A549 (cell line): ENCODE measurements at regions not wholly inside any gene's neighbourhood (a gene's known extent, or its start where the extent isn't known, plus 50 kb on each side); places are given as distances from the start of the nearest gene placed in this dataset.

Source experiments
- ATAC-seq, 2 experiments: fragments of 200-7000 bp in 1 of 2; fragments of >200 bp in 1 of 2; cut with Nextera tagmentation in 1 of 2; cut with Tn5 transposase in 1 of 2; 3 replicates each; pipeline versions ENCODE4 v1.8.0 to v1.9.1; 2018 to 2020; ENCODE audit warnings: mild to moderate bottlenecking in 1 of 2, moderate library complexity in 1 of 2
- CTCF ChIA-PET: fragments of 300-600 bp; sonication (Branson Sonifier 250); formaldehyde crosslinking; extraction: SDS; loops from one replicate; lab custom pipeline; 2021; ENCODE audit warnings: antibody characterized with exemption, inconsistent platforms; lab: Yijun Ruan, JAX
- POLR2A ChIA-PET: fragments of 350-600 bp; formaldehyde crosslinking; extraction: SDS; loops from one replicate; lab custom pipeline; 2021; ENCODE audit warnings: antibody characterized with exemption, inconsistent platforms; lab: Yijun Ruan, JAX
- DNase-seq, 2 experiments: peaks; one replicate each; pipeline versions ENCODE4 v3.0.0 to v3.0.0-alpha.2; 2011 to 2016; ENCODE audit warnings: low read depth in 1 of 2, low spot score in 1 of 2
- FAIRE-seq: peaks from 2 replicates; lab custom pipeline; 2011; peaks lifted over from hg19 to GRCh38; lab: Jason Lieb, UNC
- H3K27ac ChIP-seq, 2 experiments: fragments of >200 bp; sonication (Bioruptor Twin); formaldehyde crosslinking; 3 replicates each; pipeline ENCODE4 v1.5.1; 2016 to 2017
- H3K4me1 ChIP-seq: fragments of >200 bp; sonication (Bioruptor Twin); formaldehyde crosslinking; 3 replicates; pipeline ENCODE4 v1.6.1; 2016
- H3K4me2 ChIP-seq: fragments of >200 bp; sonication (Bioruptor Twin); formaldehyde crosslinking; 3 replicates; pipeline ENCODE4 v1.6.1; 2016
- H3K4me3 ChIP-seq: fragments of >200 bp; sonication (Bioruptor Twin); formaldehyde crosslinking; 3 replicates; pipeline ENCODE4 v1.5.1; 2016
- H3K9me3 ChIP-seq: fragments of >200 bp; sonication (Bioruptor Twin); formaldehyde crosslinking; 3 replicates; pipeline ENCODE4 v1.6.1; 2016
- ATOH8 ChIP-seq: fragments of 250-450 bp; sonication (Bioruptor Pico); IDR thresholded peaks from 2 replicates; pipeline ENCODE4 v1.5.0; 2020; ENCODE audit warnings: low read depth, mild to moderate bottlenecking, moderate library complexity
- BCL3 ChIP-seq: fragments of >200 bp; sonication (Bioruptor Twin); formaldehyde crosslinking; IDR thresholded peaks from 3 replicates; pipeline ENCODE4 v1.6.1; 2016
- CBX8 ChIP-seq: fragments of 200-600 bp; sonication (generic); IDR thresholded peaks from 2 replicates; pipeline ENCODE4 v1.6.1; 2016
- CHD2 ChIP-seq: fragments of 150-350 bp; IDR thresholded peaks from 2 replicates; pipeline ENCODE4 v1.6.1; 2014; ENCODE audit warnings: low read length; ENCODE audit not compliant: partially characterized antibody
- CHD4 ChIP-seq: fragments of 200-600 bp; sonication (generic); IDR thresholded peaks from 2 replicates; pipeline ENCODE4 v1.6.1; 2016; ENCODE audit warnings: antibody characterized with exemption, mild to moderate bottlenecking, borderline replicate concordance
- EHF ChIP-seq: fragments of 250-450 bp; sonication (Bioruptor Pico); IDR thresholded peaks from 2 replicates; pipeline ENCODE4 v1.5.0; 2020; ENCODE audit warnings: mild to moderate bottlenecking
- FOSL2 ChIP-seq, 2 experiments: fragments of 450-650 bp in 1 of 2; fragments of >200 bp in 1 of 2; sonication (Bioruptor Twin) in 1 of 2; formaldehyde crosslinking; IDR thresholded peaks; 2 replicates each; pipeline versions ENCODE4 v1.5.0 to v1.6.1; 2016 to 2020; ENCODE audit warnings: mild to moderate bottlenecking in 1 of 2, moderate library complexity in 1 of 2
- FOXS1 ChIP-seq: fragments of 250-450 bp; sonication (Bioruptor Pico); IDR thresholded peaks from 2 replicates; pipeline ENCODE4 v1.5.0; 2020; ENCODE audit warnings: mild to moderate bottlenecking, moderate library complexity
- HES2 ChIP-seq: fragments of >200 bp; sonication (Bioruptor Twin); formaldehyde crosslinking; IDR thresholded peaks from 2 replicates; pipeline ENCODE4 v1.6.1; 2016
- HEYL ChIP-seq: fragments of 250-450 bp; sonication (Bioruptor Pico); IDR thresholded peaks from 2 replicates; pipeline ENCODE4 v1.8.0; 2021; ENCODE audit warnings: mild to moderate bottlenecking, moderate library complexity
- JUN ChIP-seq, 2 experiments: fragments of >200 bp; sonication (Bioruptor Twin); formaldehyde crosslinking; IDR thresholded peaks; 2 replicates in 1 of 2; 3 replicates in 1 of 2; pipeline ENCODE4 v1.6.1; 2016 to 2017
- KDM1A ChIP-seq: fragments of 200-600 bp; sonication (generic); IDR thresholded peaks from 2 replicates; pipeline ENCODE4 v1.6.1; 2016; ENCODE audit warnings: low read depth, mild to moderate bottlenecking
- KDM5A ChIP-seq: fragments of 200-600 bp; sonication (generic); IDR thresholded peaks from 2 replicates; pipeline ENCODE4 v1.6.1; 2016; ENCODE audit warnings: antibody characterized with exemption, mild to moderate bottlenecking
- MAX ChIP-seq: IDR thresholded peaks from 2 replicates; pipeline ENCODE4 v1.6.1; 2012
- POLR2AphosphoS2 ChIP-seq: conservative IDR thresholded peaks from 2 replicates; pipeline ENCODE4 v1.6.1; 2012; ENCODE audit warnings: low read length, improper control_type of control experiment, inconsistent platforms
- RAD21 ChIP-seq, 2 experiments: fragments of >200 bp in 1 of 2; sonication (Bioruptor Twin) in 1 of 2; formaldehyde crosslinking in 1 of 2; IDR thresholded peaks in 1 of 2; conservative IDR thresholded peaks in 1 of 2; 2 replicates in 1 of 2; 3 replicates in 1 of 2; pipeline ENCODE4 v1.6.1; 2012 to 2018; ENCODE audit warnings: inconsistent platforms in 1 of 2
- whole genome bisulfite sequencing: methylation state at CpG from one replicate; pipeline ENCODE4 v1.1.6; 2017; ENCODE audit errors: missing lambda C conversion rate; 5-methylcytosine and 5-hydroxymethylcytosine counted together
- TF ChIP-seq, protein P1 (sequence below): fragments of 250-450 bp; sonication (Bioruptor Pico); IDR thresholded peaks from 2 replicates; pipeline ENCODE4 v1.5.0; 2021; ENCODE audit warnings: mild to moderate bottlenecking, moderate library complexity, borderline replicate concordance
- TF ChIP-seq, protein P2 (sequence below): IDR thresholded peaks from 2 replicates; pipeline ENCODE4 v1.6.1; 2012; ENCODE audit warnings: low read depth, borderline replicate concordance

GRCh38 chr13:99829593-99830239 is 141.9 kb downstream of the ZIC5 start:
- Histone ChIP-seq H3K4me3 (no peak overlapping the region), H3K4me2 (no peak overlapping the region), H3K4me1 (no peaks in the 10 kb centered on the region), H3K9me3 (no peaks in the 10 kb centered on the region), H3K27ac (no peak overlapping the region)
- POLR2A ChIA-PET: no interaction called here
- ATAC-seq (no peak), DNase-seq (no peak), FAIRE-seq (no peak)
- WGBS: 49% methylated on average over 12 of the region's 12 CpGs
- CTCF ChIA-PET: no interaction called here
- TF ChIP-seq, protein P1, sequence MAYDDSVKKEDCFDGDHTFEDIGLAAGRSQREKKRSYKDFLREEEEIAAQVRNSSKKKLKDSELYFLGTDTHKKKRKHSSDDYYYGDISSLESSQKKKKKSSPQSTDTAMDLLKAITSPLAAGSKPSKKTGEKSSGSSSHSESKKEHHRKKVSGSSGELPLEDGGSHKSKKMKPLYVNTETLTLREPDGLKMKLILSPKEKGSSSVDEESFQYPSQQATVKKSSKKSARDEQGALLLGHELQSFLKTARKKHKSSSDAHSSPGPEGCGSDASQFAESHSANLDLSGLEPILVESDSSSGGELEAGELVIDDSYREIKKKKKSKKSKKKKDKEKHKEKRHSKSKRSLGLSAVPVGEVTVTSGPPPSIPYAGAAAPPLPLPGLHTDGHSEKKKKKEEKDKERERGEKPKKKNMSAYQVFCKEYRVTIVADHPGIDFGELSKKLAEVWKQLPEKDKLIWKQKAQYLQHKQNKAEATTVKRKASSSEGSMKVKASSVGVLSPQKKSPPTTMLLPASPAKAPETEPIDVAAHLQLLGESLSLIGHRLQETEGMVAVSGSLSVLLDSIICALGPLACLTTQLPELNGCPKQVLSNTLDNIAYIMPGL (CRISPR knock-in tag): no peak
- no peak for TF ChIP-seq KDM5A
- no peak for TF ChIP-seq KDM1A
- TF ChIP-seq JUN (IDR thresholded peaks at IDR 0.05): no peak
- no peak for TF ChIP-seq RAD21 (conservative IDR thresholded peaks at IDR 0.05 in 1 of 2, IDR thresholded peaks at IDR 0.05 in 1 of 2)
- no peak for TF ChIP-seq CHD2
- no peak for TF ChIP-seq ATOH8
- no peak for TF ChIP-seq CHD4
- no peak for TF ChIP-seq FOSL2 (IDR thresholded peaks at IDR 0.05)
- no peak for TF ChIP-seq FOSL2 (CRISPR knock-in tag; IDR thresholded peaks at IDR 0.05)
- no peak for TF ChIP-seq POLR2AphosphoS2
- no peak for TF ChIP-seq FOXS1
- TF ChIP-seq, protein P2, sequence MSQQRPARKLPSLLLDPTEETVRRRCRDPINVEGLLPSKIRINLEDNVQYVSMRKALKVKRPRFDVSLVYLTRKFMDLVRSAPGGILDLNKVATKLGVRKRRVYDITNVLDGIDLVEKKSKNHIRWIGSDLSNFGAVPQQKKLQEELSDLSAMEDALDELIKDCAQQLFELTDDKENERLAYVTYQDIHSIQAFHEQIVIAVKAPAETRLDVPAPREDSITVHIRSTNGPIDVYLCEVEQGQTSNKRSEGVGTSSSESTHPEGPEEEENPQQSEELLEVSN: no peak
- TF ChIP-seq HEYL: no peak
- no peak for TF ChIP-seq HES2
- TF ChIP-seq CBX8: no peak

DNA sequence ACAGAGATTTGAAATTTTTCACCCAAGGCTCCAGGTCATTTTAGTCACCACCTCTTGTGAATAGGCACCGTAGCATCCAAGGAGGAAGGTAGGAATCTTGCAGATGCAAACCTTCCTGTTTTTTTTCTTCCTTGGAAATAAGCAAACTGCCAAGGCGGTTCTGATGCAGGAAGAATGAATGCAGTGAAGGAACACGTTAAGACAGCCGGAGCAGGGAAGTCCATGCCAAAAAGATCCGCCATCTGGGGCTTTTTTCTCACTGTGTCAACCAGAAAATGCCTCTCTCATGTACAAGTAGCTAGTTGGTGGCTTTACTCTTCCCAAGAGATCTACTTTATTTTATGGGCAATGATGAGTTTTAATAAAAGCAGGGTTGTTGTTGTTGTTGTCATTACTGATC is 142.4 kb downstream of the ZIC5 start:
- Histone ChIP-seq H3K4me3 (no peak overlapping the region), H3K27ac (no peak overlapping the region), H3K9me3 (no peaks in the 10 kb centered on the region), H3K4me1 (no peaks in the 10 kb centered on the region), H3K4me2 (no peak overlapping the region)
- WGBS: 42% methylated on average over 5 of the region's 5 CpGs
- ChIA-PET POLR2A (no interaction called here), CTCF (no interaction called here)
- TF ChIP-seq CHD2: no peak
- no peak for TF ChIP-seq MAX
- TF ChIP-seq JUN (IDR thresholded peaks at IDR 0.05): no peak
- no peak for TF ChIP-seq HES2
- TF ChIP-seq RAD21 (conservative IDR thresholded peaks at IDR 0.05 in 1 of 2, IDR thresholded peaks at IDR 0.05 in 1 of 2): no peak
- no peak for TF ChIP-seq BCL3
- no peak for TF ChIP-seq EHF (CRISPR knock-in tag)
- ATAC-seq (no peak), DNase-seq (no peak), FAIRE-seq (no peak)
